ENCODE measurements at regions not wholly inside any gene's neighbourhood (a gene's known extent, or its start where the extent isn't known, plus 50 kb on each side); places are given as distances from the start of the nearest gene placed in this dataset.

GRCh38 chr20:39568109-39568508, 606.0 kb downstream of the DHX35 start:
- no peak overlapping the region for H3K27ac ChIP-seq (replicated peaks)
- no peak for DNase-seq (ENCODE audit: low read depth in 1 of 2, low spot score in 1 of 2)
- H3K4me3 ChIP-seq (replicated peaks; ENCODE audit: insufficient read depth, low read length) = no peak overlapping the region
- H3K27me3 ChIP-seq (ENCODE audit: insufficient read depth, poor library complexity, severe bottlenecking) = peaks cover 2% of the 10 kb centered on the region
- no peak for TF ChIP-seq POLR2AphosphoS5 (IDR thresholded peaks at IDR 0.05; ENCODE audit: low read depth)
- TF ChIP-seq REST (IDR thresholded peaks at IDR 0.05; ENCODE audit: insufficient replicate concordance, low read depth) = no peak
- no peak for TF ChIP-seq GABPA (IDR thresholded peaks at IDR 0.05; ENCODE audit: low read depth)
- no peak for TF ChIP-seq CTCF (IDR thresholded peaks at IDR 0.05; ENCODE audit: insufficient read depth, low read length)
- no peak for TF ChIP-seq SPI1 (IDR thresholded peaks at IDR 0.05; ENCODE audit: borderline replicate concordance, low read depth)

GRCh38 chr20:39563349-39563748, 601.2 kb downstream of the DHX35 start:
- no peak overlapping the region for H3K4me3 ChIP-seq (replicated peaks; ENCODE audit: insufficient read depth, low read length)
- DNase-seq (ENCODE audit: low read depth in 1 of 2, low spot score in 1 of 2) = no peak
- TF ChIP-seq CTCF (IDR thresholded peaks at IDR 0.05; ENCODE audit: insufficient read depth, low read length) (no peak), SPI1 (IDR thresholded peaks at IDR 0.05; ENCODE audit: borderline replicate concordance, low read depth) (no peak), REST (IDR thresholded peaks at IDR 0.05; ENCODE audit: insufficient replicate concordance, low read depth) (no peak), POLR2AphosphoS5 (IDR thresholded peaks at IDR 0.05; ENCODE audit: low read depth) (no peak), GABPA (IDR thresholded peaks at IDR 0.05; ENCODE audit: low read depth) (no peak)
- H3K27me3 ChIP-seq (ENCODE audit: insufficient read depth, poor library complexity, severe bottlenecking) = no peaks in the 10 kb centered on the region
- H3K27ac ChIP-seq (replicated peaks) = no peak overlapping the region

- no peak for TF ChIP-seq CTCF (IDR thresholded peaks at IDR 0.05; ENCODE audit: insufficient read depth, low read length)
- TF ChIP-seq REST (IDR thresholded peaks at IDR 0.05; ENCODE audit: insufficient replicate concordance, low read depth) = no peak
- no peak for TF ChIP-seq GABPA (IDR thresholded peaks at IDR 0.05; ENCODE audit: low read depth)
- TF ChIP-seq POLR2AphosphoS5 (IDR thresholded peaks at IDR 0.05; ENCODE audit: low read depth) = no peak
- no peak for TF ChIP-seq SPI1 (IDR thresholded peaks at IDR 0.05; ENCODE audit: borderline replicate concordance, low read depth)
- H3K27me3 ChIP-seq (ENCODE audit: insufficient read depth, poor library complexity, severe bottlenecking) = no peaks in the 10 kb centered on the region
- no peak overlapping the region for H3K4me3 ChIP-seq (replicated peaks; ENCODE audit: insufficient read depth, low read length)
- DNase-seq (ENCODE audit: low read depth in 1 of 2, low spot score in 1 of 2) = no peak
- H3K27ac ChIP-seq (replicated peaks) = no peak overlapping the region
Measured at GRCh38 chr20:39554341-39554740, 592.2 kb downstream of the DHX35 start.
